Neural progenitor cell (in vitro differentiated cells): ENCODE measurements at regions not wholly inside any gene's neighbourhood (a gene's known extent, or its start where the extent isn't known, plus 50 kb on each side); places are given as distances from the start of the nearest gene placed in this dataset.

ENCODE experiments used
- DNase-seq: peaks from one replicate; pipeline ENCODE4 v3.0.0-alpha.2; 2016; ENCODE audit warnings: low spot score
- H2AFZ ChIP-seq: fragments of 200-600 bp; sonication (generic); replicated peaks from 2 replicates; pipeline ENCODE4 v1.6.1; 2016; ENCODE audit warnings: antibody characterized with exemption
- H3F3A ChIP-seq: fragments of 200-600 bp; sonication (generic); 2 replicates; pipeline ENCODE4 v1.6.1; 2016; ENCODE audit warnings: antibody characterized with exemption, low read depth
- H3K27ac ChIP-seq: fragments of 200-600 bp; sonication (generic); 2 replicates; pipeline ENCODE4 v1.5.1; 2016; ENCODE audit warnings: mild to moderate bottlenecking
- H3K27me3 ChIP-seq: fragments of 200-600 bp; sonication (generic); 2 replicates; pipeline ENCODE4 v1.6.1; 2016; ENCODE audit warnings: mild to moderate bottlenecking, moderate library complexity
- H3K36me3 ChIP-seq: fragments of 200-600 bp; sonication (generic); 2 replicates; pipeline ENCODE4 v1.5.1; 2016
- H3K4me1 ChIP-seq: fragments of 200-600 bp; sonication (generic); 2 replicates; pipeline ENCODE4 v1.6.1; 2016; ENCODE audit warnings: mixed run types
- H3K4me2 ChIP-seq: fragments of 200-600 bp; sonication (generic); 2 replicates; pipeline ENCODE4 v1.6.1; 2016
- H3K4me3 ChIP-seq: fragments of 200-600 bp; sonication (generic); 2 replicates; pipeline ENCODE4 v1.5.1; 2016
- H3K79me2 ChIP-seq: fragments of 200-600 bp; sonication (generic); 2 replicates; pipeline ENCODE4 v1.6.1; 2016; ENCODE audit warnings: low read depth
- H3K9ac ChIP-seq: fragments of 200-600 bp; sonication (generic); 2 replicates; pipeline ENCODE4 v1.6.1; 2016
- H3K9me3 ChIP-seq: fragments of 200-600 bp; sonication (generic); 2 replicates; pipeline ENCODE4 v1.5.1; 2016; ENCODE audit warnings: low read depth
- H4K20me1 ChIP-seq: fragments of 200-600 bp; sonication (generic); 2 replicates; pipeline ENCODE4 v1.6.1; 2016; ENCODE audit warnings: low read depth
- H3K27ac Mint-ChIP-seq: 3 replicates; pipeline ENCODE4 v1.8.0; 2021; ENCODE audit warnings: mixed read lengths
- H3K27me3 Mint-ChIP-seq: 2 replicates; pipeline ENCODE4 v1.8.0; 2022; ENCODE audit warnings: low read depth, mild to moderate bottlenecking, inconsistent platforms, moderate library complexity, mixed read lengths; ENCODE audit not compliant: insufficient read depth
- H3K36me3 Mint-ChIP-seq: 3 replicates; pipeline ENCODE4 v1.8.0; 2021; ENCODE audit warnings: mixed read lengths
- H3K4me1 Mint-ChIP-seq: 3 replicates; pipeline ENCODE4 v1.8.0; 2021; ENCODE audit warnings: mixed read lengths
- H3K4me3 Mint-ChIP-seq: 3 replicates; pipeline ENCODE4 v1.8.0; 2021; ENCODE audit warnings: mild to moderate bottlenecking, moderate library complexity, mixed read lengths
- H3K9me3 Mint-ChIP-seq: 3 replicates; pipeline ENCODE4 v1.8.0; 2020; ENCODE audit warnings: mixed read lengths
- CTCF ChIP-seq: fragments of 200-600 bp; sonication (generic); IDR thresholded peaks from 2 replicates; pipeline ENCODE4 v1.5.1; 2017; ENCODE audit warnings: antibody characterized with exemption, mild to moderate bottlenecking
- EZH2 ChIP-seq: fragments of 200-600 bp; sonication (generic); IDR thresholded peaks from 2 replicates; pipeline ENCODE4 v1.6.1; 2017; ENCODE audit warnings: antibody characterized with exemption, mild to moderate bottlenecking, moderate library complexity
- EZH2phosphoT487 ChIP-seq: fragments of 200-600 bp; sonication (generic); IDR thresholded peaks from 2 replicates; pipeline ENCODE4 v1.6.1; 2017; ENCODE audit warnings: antibody characterized with exemption

- no peak overlapping the region for H2AFZ ChIP-seq
- H3K4me2 ChIP-seq: no peak overlapping the region
- H3K4me3 ChIP-seq: no peak overlapping the region
These were observed 129.3 kb upstream of the CD93 start for GRCh38 chr20:23215344-23215995.

GRCh38 chr20:23214903-23215302, 128.8 kb upstream of the CD93 start:
- Histone ChIP-seq H3K27me3 (peaks cover 21% of the 10 kb centered on the region), H3K4me2 (no peak overlapping the region), H3K9ac (no peak overlapping the region), H3K79me2 (no peaks in the 10 kb centered on the region), H3K9me3 (no peaks in the 10 kb centered on the region), H2AFZ (no peak overlapping the region), H3K4me1 (peaks cover 9% of the 10 kb centered on the region), H3K27ac (no peak overlapping the region), H3K4me3 (no peak overlapping the region), H3K36me3 (no peaks in the 10 kb centered on the region), H4K20me1 (no peaks in the 10 kb centered on the region), H3F3A (no peaks in the 10 kb centered on the region)
- Mint-ChIP-seq H3K4me1 (no peaks in the 10 kb centered on the region), H3K36me3 (no peaks in the 10 kb centered on the region), H3K9me3 (peaks cover 8% of the 10 kb centered on the region), H3K4me3 (no peak overlapping the region), H3K27me3 (peaks cover 5% of the 10 kb centered on the region), H3K27ac (no peak overlapping the region)
- DNase-seq: no peak
- TF ChIP-seq EZH2phosphoT487 (no peak), CTCF (no peak), EZH2 (no peak)

More at GRCh38 chr20:23215344-23215995, 129.3 kb upstream of the CD93 start:
- no peak overlapping the region for H3K27ac ChIP-seq
- no peak overlapping the region for H3K27ac Mint-ChIP-seq
- H3K9ac ChIP-seq: no peak overlapping the region
- H3K9me3 Mint-ChIP-seq: peaks cover 9% of the 10 kb centered on the region
- H3K4me1 ChIP-seq: peaks cover 9% of the 10 kb centered on the region
- no peak for TF ChIP-seq CTCF
- TF ChIP-seq EZH2: no peak
- no peak for TF ChIP-seq EZH2phosphoT487
- DNase-seq: no peak
- no peaks in the 10 kb centered on the region for H3K4me1 Mint-ChIP-seq
- H3K36me3 ChIP-seq: no peaks in the 10 kb centered on the region
- H3K4me3 Mint-ChIP-seq: no peak overlapping the region
- no peaks in the 10 kb centered on the region for H3F3A ChIP-seq
- peaks cover 16% of the 10 kb centered on the region for H3K27me3 ChIP-seq
- H3K36me3 Mint-ChIP-seq: no peaks in the 10 kb centered on the region
- H3K27me3 Mint-ChIP-seq: peaks cover 5% of the 10 kb centered on the region
- H4K20me1 ChIP-seq: no peaks in the 10 kb centered on the region
- no peaks in the 10 kb centered on the region for H3K79me2 ChIP-seq
- no peaks in the 10 kb centered on the region for H3K9me3 ChIP-seq

- H3K9ac ChIP-seq: no peak overlapping the region
- H3K4me3 Mint-ChIP-seq: no peak overlapping the region
- H3K9me3 Mint-ChIP-seq: peaks cover 3% of the 10 kb centered on the region
- no peak overlapping the region for H3K27ac Mint-ChIP-seq
- no peak overlapping the region for H3K4me2 ChIP-seq
- peaks cover 9% of the 10 kb centered on the region for H3K4me1 ChIP-seq
- peaks cover 4% of the 10 kb centered on the region for H3K27me3 Mint-ChIP-seq
- DNase-seq: no peak
- H3K36me3 Mint-ChIP-seq: no peaks in the 10 kb centered on the region
- no peak overlapping the region for H2AFZ ChIP-seq
- no peak for TF ChIP-seq EZH2
- no peak for TF ChIP-seq CTCF
- TF ChIP-seq EZH2phosphoT487: no peak
- H3F3A ChIP-seq: no peaks in the 10 kb centered on the region
- no peak overlapping the region for H3K4me3 ChIP-seq
- H3K36me3 ChIP-seq: no peaks in the 10 kb centered on the region
- H4K20me1 ChIP-seq: no peaks in the 10 kb centered on the region
- peaks cover 38% of the 10 kb centered on the region for H3K27me3 ChIP-seq
- H3K9me3 ChIP-seq: no peaks in the 10 kb centered on the region
- no peaks in the 10 kb centered on the region for H3K79me2 ChIP-seq
- H3K4me1 Mint-ChIP-seq: no peaks in the 10 kb centered on the region
- H3K27ac ChIP-seq: no peak overlapping the region
These were observed 126.4 kb upstream of the CD93 start for GRCh38 chr20:23212464-23212995.
